ENCODE measurements at regions not wholly inside any gene's neighbourhood (a gene's known extent, or its start where the extent isn't known, plus 50 kb on each side); places are given as distances from the start of the nearest gene placed in this dataset.

DNA sequence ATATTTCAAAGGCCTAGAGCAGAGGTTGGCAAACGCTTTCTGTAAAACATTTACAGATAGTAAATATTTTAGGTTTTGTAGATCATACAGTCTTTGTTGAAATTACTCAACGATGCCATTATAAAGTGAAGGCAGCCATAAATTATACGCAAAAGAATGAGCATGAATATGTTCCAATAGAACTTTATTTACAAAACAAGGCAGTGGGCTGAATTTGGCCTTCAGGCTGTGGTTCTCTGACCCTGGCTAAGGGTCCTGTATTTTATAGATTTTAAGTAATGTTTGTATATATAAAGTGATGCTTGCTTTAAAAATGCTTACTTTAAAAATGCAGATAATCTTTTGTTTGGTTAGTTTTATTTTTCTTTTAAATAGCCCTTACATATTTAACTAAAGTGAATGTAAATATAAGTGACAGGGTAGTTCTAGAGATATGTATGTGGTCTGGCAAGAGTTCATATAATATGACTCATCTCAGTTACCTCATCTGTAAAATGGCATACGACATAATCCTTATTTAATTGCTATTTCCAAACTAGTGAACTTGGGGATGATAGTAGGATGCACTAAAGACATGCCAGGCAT, 51.7 kb upstream of the ATP5MC3 start:
- peak in 1 of 2 experiments; percentile 17 for DNase-seq
